Activated CD4-positive, alpha-beta T cell treated with anti-CD3 and anti-CD28 coated beads, Interleukin-2, amount 10 ng/mL, durations not matched to agents 7 days and 5 days (primary cell): ENCODE measurements at regions not wholly inside any gene's neighbourhood (a gene's known extent, or its start where the extent isn't known, plus 50 kb on each side); places are given as distances from the start of the nearest gene placed in this dataset.

Experiments
- CTCF ChIA-PET: fragments of 350-600 bp; sonication (Branson Sonifier 250); formaldehyde crosslinking; loops from one replicate; lab custom pipeline; 2021; ENCODE audit warnings: antibody characterized with exemption; lab: Charles Lee
- POLR2A ChIA-PET: fragments of 350-600 bp; sonication (Branson Sonifier 250); formaldehyde crosslinking; loops from one replicate; lab custom pipeline; 2021; ENCODE audit warnings: antibody characterized with exemption; lab: Charles Lee
- DNase-seq: peaks from one replicate; pipeline ENCODE4 v3.0.0-alpha.2; 2020
- H3K27ac Mint-ChIP-seq: one replicate; pipeline ENCODE4 v1.8.0; 2021; ENCODE audit warnings: mild to moderate bottlenecking, moderate library complexity, mixed read lengths
- H3K27me3 Mint-ChIP-seq: one replicate; pipeline ENCODE4 v1.8.0; 2021; ENCODE audit warnings: mixed read lengths
- H3K36me3 Mint-ChIP-seq: one replicate; pipeline ENCODE4 v1.8.0; 2021; ENCODE audit warnings: low read depth, mixed read lengths
- H3K4me1 Mint-ChIP-seq: one replicate; pipeline ENCODE4 v1.8.0; 2021; ENCODE audit warnings: mixed read lengths
- H3K4me3 Mint-ChIP-seq: one replicate; pipeline ENCODE4 v1.8.0; 2021; ENCODE audit warnings: mild to moderate bottlenecking, moderate library complexity, mixed read lengths
- H3K9me3 Mint-ChIP-seq: one replicate; pipeline ENCODE4 v1.8.0; 2021; ENCODE audit warnings: mixed read lengths

DNA sequence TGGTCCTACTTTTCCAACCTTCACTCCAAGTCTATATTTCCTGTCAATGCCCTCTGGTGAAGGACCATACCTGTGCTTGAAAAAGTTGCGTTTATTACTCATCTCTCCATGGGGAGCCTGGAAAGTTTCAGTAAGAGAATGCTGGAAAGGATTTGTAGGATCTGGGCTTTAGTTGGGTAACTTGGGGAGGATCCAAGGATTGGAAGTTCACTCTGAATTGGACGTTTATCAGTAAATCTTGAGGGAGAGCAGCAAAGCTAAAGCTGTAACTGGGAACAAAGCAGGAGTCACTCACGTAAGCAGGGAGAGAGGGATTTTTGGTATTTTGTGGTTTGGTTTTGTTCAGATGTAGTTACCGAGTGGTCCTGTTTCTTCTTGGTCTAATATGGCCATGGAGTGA lies 51.4 kb upstream of the NPVF start:
- no peak for DNase-seq
- Mint-ChIP-seq H3K9me3 (no peaks in the 10 kb centered on the region), H3K27ac (no peak overlapping the region), H3K4me1 (peaks cover 4% of the 10 kb centered on the region), H3K27me3 (peaks cover 7% of the 10 kb centered on the region), H3K4me3 (no peak overlapping the region), H3K36me3 (no peaks in the 10 kb centered on the region)
- POLR2A ChIA-PET: no interaction called here
- CTCF ChIA-PET: no interaction called here

DNA sequence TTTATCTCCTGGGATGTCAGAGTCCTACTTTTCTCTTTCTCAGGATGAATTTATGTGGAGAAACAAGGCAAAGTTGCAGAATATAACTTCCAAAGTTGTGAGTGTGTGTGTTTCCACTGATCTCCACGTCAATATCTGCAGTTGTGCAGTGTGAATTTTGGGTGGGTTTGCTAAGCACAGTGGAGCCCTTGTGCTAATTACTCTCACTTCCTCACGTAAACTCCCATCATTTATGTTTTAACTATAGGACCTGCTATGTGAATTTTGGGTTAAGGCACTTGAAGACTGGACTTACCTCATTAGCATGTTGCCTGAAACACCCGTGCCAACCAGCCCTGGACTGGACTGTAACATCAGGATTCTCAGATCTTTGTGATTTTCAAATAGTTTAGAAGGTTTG lies 51.9 kb upstream of the NPVF start:
- peaks cover 7% of the 10 kb centered on the region for H3K27me3 Mint-ChIP-seq
- no peaks in the 10 kb centered on the region for H3K9me3 Mint-ChIP-seq
- ChIA-PET CTCF (no interaction called here), POLR2A (no interaction called here)
- H3K27ac Mint-ChIP-seq: no peak overlapping the region
- DNase-seq: no peak
- H3K4me1 Mint-ChIP-seq: peaks cover 4% of the 10 kb centered on the region
- H3K4me3 Mint-ChIP-seq: no peak overlapping the region
- H3K36me3 Mint-ChIP-seq: no peaks in the 10 kb centered on the region

DNA sequence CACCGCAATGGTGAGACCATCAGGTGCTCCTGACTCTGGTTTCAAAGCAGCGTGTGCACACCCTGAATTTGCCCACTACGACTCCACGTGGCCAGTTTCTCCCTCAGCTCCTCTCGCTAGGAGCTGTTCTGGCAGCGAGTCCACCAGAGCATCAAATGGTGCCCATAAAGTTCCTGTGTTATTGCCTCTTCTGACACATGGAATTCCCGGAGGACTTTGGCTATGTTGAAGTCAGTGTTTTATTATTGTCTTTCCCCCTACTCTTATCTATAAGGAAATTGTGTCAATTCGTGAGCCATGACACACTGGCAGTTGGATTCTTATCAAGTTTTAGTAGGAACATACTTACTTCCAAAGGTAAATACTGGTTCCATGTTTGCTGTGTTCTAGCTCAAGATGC lies 53.9 kb upstream of the NPVF start:
- ChIA-PET CTCF (no interaction called here), POLR2A (no interaction called here)
- no peak overlapping the region for H3K27ac Mint-ChIP-seq
- H3K4me3 Mint-ChIP-seq: no peak overlapping the region
- no peak for DNase-seq
- peaks cover 7% of the 10 kb centered on the region for H3K27me3 Mint-ChIP-seq
- no peaks in the 10 kb centered on the region for H3K36me3 Mint-ChIP-seq
- H3K4me1 Mint-ChIP-seq: peaks cover 4% of the 10 kb centered on the region
- H3K9me3 Mint-ChIP-seq: no peaks in the 10 kb centered on the region

DNA sequence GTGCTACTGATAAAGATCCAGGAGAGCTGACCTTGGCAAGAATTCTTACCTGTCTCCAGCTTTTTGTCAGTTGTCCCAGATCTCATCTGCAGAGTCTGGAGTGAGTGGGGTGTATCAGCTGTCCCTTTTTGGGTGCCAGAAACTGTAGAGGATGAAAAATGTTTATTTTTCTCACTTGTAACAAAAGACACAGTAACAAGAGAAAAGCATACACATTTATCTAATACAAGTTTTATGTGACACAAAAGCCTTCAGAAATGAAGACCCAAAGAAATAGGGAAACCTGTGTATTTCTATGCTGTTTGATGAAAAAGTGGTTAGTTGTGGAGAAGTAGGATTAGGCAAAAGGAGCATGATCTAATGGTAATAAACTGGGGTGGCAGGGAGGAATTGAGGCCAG lies 58.5 kb upstream of the NPVF start:
- H3K4me1 Mint-ChIP-seq: no peaks in the 10 kb centered on the region
- no peak for DNase-seq
- ChIA-PET POLR2A (no interaction called here), CTCF (interaction anchor here (0.6 to 1.1 kb wide), 2 partner anchors 12 to 245 kb away, joined by 3 read pairs; no protein-coding TSS in a partner anchor)
- H3K9me3 Mint-ChIP-seq: no peaks in the 10 kb centered on the region
- no peak overlapping the region for H3K27ac Mint-ChIP-seq
- no peaks in the 10 kb centered on the region for H3K36me3 Mint-ChIP-seq
- H3K27me3 Mint-ChIP-seq: peaks cover 7% of the 10 kb centered on the region
- H3K4me3 Mint-ChIP-seq: no peak overlapping the region

DNA sequence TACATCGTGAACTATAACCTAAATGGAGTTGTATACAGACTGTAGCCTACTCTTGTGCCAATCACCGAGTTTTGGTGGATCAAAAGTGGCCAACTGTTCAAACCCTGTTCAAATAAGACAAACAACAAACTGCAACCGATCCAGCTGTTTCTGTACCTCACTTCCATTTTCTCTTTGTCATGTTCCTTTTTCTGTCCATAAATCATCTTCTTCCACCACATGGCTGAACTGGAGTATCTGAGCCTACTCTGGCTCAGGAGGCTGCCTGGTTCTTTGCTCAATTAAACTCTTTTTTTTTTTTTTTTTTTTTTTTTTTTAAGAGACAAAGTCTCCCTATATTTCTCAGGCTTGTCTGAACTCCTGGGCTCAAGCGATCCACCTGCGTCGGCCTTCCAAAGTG lies 59.0 kb upstream of the NPVF start:
- H3K36me3 Mint-ChIP-seq: no peaks in the 10 kb centered on the region
- H3K9me3 Mint-ChIP-seq: no peaks in the 10 kb centered on the region
- peaks cover 6% of the 10 kb centered on the region for H3K27me3 Mint-ChIP-seq
- H3K27ac Mint-ChIP-seq: no peak overlapping the region
- ChIA-PET CTCF (interaction anchor here (0.6 to 1.1 kb wide), 2 partner anchors 12 to 244 kb away, joined by 3 read pairs; no protein-coding TSS in a partner anchor), POLR2A (no interaction called here)
- no peaks in the 10 kb centered on the region for H3K4me1 Mint-ChIP-seq
- DNase-seq: no peak
- no peak overlapping the region for H3K4me3 Mint-ChIP-seq

DNA sequence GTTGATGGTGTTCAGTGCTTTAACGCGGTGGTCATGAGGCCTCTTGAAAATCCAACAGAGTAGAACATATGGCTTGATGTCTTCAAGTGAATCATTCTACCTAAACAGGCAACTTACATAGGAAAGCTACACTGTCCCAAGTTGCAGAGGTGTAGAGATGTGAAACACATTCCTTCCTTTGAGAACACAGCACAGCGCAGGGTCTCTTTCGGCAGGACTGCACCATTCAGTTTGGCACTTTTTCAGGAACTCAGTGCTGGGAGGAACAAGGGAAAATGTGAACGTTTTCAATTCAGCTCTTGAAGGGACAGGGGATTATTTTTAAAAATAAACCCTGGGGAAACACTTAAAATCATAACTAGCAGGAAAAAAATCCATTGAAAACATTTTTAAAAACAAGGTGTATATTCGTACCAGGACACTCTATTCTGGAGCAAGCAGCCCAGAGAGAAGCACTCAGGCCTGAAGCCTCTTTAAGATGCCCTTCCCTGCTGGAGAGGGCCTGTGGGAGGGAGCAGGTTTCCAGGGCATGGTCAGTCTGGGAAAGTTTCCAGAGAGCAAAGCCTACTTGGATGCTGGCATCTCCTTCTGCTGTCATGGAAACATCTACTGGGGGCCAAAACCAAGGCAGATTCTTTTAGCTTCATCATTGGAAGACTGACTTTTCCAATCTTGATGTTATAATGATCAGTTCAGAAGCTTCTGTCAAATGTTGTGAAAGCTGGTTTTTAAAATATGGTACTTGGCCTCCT lies 60.4 kb upstream of the NPVF start:
- no peaks in the 10 kb centered on the region for H3K9me3 Mint-ChIP-seq
- H3K27me3 Mint-ChIP-seq: peaks cover 5% of the 10 kb centered on the region
- POLR2A ChIA-PET: no interaction called here
- H3K36me3 Mint-ChIP-seq: no peaks in the 10 kb centered on the region
- H3K27ac Mint-ChIP-seq: no peak overlapping the region
- H3K4me1 Mint-ChIP-seq: no peaks in the 10 kb centered on the region
- CTCF ChIA-PET: no interaction called here
- DNase-seq: no peak
- no peak overlapping the region for H3K4me3 Mint-ChIP-seq

DNA sequence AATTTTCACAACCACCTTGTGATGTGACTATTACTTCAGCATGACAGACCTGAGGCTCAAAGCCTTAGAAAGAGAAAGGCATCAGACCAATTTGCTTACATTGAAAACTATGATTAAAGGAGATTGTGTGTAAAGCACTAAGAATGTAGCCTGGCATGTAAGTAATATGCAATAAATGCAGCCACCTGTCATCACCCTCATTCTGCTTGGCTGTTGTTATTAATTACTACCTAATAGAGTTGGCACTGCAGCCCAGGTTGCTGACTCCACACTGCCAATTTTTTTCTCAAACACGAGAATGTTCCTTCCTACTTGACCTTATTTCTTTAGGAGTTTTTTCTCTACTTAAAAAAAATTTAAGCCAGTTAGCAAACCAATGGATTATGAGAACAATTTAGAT lies 61.2 kb upstream of the NPVF start:
- DNase-seq: no peak
- Mint-ChIP-seq H3K4me1 (no peaks in the 10 kb centered on the region), H3K9me3 (no peaks in the 10 kb centered on the region), H3K36me3 (no peaks in the 10 kb centered on the region), H3K27ac (no peak overlapping the region), H3K27me3 (peaks cover 2% of the 10 kb centered on the region), H3K4me3 (no peak overlapping the region)
- ChIA-PET CTCF (interaction anchor here (0.7 kb wide), 1 partner anchor 398 kb away, joined by 4 read pairs; no protein-coding TSS in a partner anchor), POLR2A (no interaction called here)

DNA sequence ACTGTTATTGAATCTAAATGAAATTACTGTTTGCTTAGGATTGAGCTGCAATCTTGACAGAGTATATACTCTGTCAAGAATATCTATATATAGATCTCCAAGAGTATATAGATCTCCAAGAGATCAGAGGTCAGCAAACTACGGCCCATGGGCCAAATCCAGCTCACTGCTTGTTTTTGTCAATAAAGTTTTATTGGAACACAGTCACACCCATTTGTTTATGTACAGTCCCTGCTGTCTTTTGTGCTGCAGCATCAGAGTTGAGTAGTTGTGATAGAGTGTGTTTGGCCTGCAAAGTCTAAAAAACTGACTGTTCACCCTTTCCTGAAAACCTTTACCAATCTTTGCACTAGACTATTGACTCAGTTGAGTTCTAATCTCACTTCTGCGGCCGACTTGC lies 66.3 kb upstream of the NPVF start:
- H3K27ac Mint-ChIP-seq: no peak overlapping the region
- CTCF ChIA-PET: no interaction called here
- no peak overlapping the region for H3K4me3 Mint-ChIP-seq
- POLR2A ChIA-PET: no interaction called here
- no peaks in the 10 kb centered on the region for H3K36me3 Mint-ChIP-seq
- no peak for DNase-seq
- peaks cover 2% of the 10 kb centered on the region for H3K27me3 Mint-ChIP-seq
- no peaks in the 10 kb centered on the region for H3K4me1 Mint-ChIP-seq
- H3K9me3 Mint-ChIP-seq: no peaks in the 10 kb centered on the region

DNA sequence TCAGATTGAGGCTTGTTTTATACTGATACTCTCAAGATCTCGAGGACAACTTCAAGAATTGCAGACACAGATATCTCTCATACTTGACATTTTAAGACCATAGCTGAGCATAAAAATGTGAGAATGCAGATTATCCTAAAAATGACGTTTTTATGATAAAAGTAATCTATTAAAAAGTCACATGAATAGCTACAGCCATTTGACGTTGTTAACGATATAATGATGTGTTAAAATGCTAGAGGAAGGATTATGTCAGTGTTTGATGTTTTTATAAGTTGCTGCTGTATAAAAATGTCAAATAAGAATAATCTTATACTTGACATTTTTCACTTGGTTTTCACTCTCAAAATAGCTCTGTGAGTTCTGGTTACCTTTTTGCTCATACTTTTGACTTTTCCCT lies 67.1 kb upstream of the NPVF start:
- no peaks in the 10 kb centered on the region for H3K4me1 Mint-ChIP-seq
- no peaks in the 10 kb centered on the region for H3K9me3 Mint-ChIP-seq
- ChIA-PET POLR2A (no interaction called here), CTCF (no interaction called here)
- H3K36me3 Mint-ChIP-seq: no peaks in the 10 kb centered on the region
- peaks cover 2% of the 10 kb centered on the region for H3K27me3 Mint-ChIP-seq
- DNase-seq: no peak
- no peak overlapping the region for H3K27ac Mint-ChIP-seq
- H3K4me3 Mint-ChIP-seq: no peak overlapping the region

DNA sequence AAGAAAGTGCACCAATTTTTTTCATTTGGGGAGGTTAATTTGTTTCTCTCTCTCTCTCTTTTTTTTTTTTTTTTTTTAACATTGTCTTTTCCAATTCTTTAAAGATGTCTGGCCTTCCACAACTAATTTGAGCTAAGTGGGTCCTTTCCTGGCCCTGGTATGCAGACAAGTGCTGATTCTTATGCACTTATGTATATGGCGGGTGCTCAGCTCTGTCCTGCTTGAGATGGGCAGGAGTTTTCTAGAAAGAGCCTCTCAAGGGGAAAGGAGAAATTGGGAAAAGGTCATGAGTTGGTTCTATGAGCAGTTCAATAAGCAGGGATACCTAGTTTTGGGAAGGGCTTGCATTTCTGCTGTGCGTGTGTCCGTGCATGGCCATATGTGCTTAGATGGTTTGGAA lies 67.8 kb upstream of the NPVF start:
- H3K36me3 Mint-ChIP-seq: no peaks in the 10 kb centered on the region
- no peaks in the 10 kb centered on the region for H3K4me1 Mint-ChIP-seq
- no peak for DNase-seq
- ChIA-PET POLR2A (no interaction called here), CTCF (no interaction called here)
- no peaks in the 10 kb centered on the region for H3K9me3 Mint-ChIP-seq
- no peak overlapping the region for H3K4me3 Mint-ChIP-seq
- H3K27me3 Mint-ChIP-seq: peaks cover 2% of the 10 kb centered on the region
- H3K27ac Mint-ChIP-seq: no peak overlapping the region

DNA sequence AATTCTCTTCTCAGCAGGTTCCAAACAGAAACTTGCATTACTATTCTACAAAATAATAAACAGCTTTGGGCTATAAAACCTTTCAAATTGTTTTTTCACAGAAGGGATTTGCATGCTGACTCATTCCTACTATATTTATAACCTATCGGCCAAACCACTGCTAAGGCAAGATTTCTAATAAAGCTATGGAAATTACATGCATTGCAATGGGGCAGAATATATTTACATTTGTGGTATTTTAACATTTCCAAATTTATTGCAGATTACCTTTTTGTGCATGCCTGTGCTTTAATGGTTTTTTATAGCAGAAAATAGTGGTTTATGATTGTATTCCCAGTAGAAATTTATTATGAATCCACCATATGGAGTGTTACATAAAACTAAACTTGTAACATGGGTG lies 69.0 kb upstream of the NPVF start:
- Mint-ChIP-seq H3K36me3 (no peaks in the 10 kb centered on the region), H3K4me1 (no peaks in the 10 kb centered on the region), H3K27me3 (peaks cover 2% of the 10 kb centered on the region), H3K27ac (no peak overlapping the region), H3K9me3 (no peaks in the 10 kb centered on the region), H3K4me3 (no peak overlapping the region)
- no peak for DNase-seq
- CTCF ChIA-PET: interaction anchor here (0.6 to 0.8 kb wide), 3 partner anchors 14 to 1791 kb away, joined by 3 to 5 read pairs (median 3); no protein-coding TSS in a partner anchor
- POLR2A ChIA-PET: no interaction called here

DNA sequence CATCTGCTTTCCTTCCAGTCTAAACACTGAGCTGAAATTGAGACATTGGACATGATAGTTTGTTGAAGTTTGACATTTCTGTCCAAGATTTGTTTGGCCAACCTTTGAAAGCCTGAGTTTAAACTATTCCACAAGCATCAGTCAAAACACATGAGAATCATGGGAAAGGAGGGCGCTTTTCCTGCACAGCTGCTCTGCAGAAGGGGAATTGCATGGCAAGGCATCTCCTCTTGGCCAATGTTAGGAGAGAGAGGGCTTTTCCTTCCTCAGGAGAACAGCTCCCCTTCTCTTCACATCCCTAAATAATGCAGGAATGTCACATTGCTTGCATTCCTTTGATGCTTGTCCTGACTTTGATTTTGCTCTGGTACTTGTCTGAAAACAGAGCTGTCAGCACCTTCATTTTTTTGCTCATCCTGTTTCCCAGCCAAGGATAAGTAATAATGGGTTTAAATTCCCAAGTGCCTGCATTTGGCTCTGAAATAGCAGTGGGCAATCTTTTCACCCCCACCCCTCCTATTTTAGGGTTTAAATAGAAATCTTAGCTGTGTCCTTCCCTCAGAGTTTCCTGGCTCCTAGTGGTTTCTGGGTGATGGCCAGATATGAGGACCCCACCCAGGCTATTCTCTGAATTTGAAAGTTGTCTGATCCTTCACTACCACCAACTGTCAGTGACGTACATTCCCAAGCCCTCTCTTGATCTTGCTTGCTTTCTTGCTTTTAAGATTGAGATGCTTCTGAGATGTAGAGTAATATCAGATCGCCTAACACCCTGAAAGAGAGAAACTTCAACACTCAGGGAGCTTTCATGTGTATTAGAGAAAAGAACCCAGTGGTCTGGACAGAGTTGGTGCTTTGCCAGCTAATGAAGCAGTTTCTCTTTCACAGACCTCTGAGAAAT lies 75.2 kb upstream of the NPVF start:
- H3K9me3 Mint-ChIP-seq: no peaks in the 10 kb centered on the region
- no peaks in the 10 kb centered on the region for H3K36me3 Mint-ChIP-seq
- no peak overlapping the region for H3K4me3 Mint-ChIP-seq
- H3K27ac Mint-ChIP-seq: no peak overlapping the region
- POLR2A ChIA-PET: no interaction called here
- no peaks in the 10 kb centered on the region for H3K4me1 Mint-ChIP-seq
- peaks cover 4% of the 10 kb centered on the region for H3K27me3 Mint-ChIP-seq
- no peak for DNase-seq
- CTCF ChIA-PET: no interaction called here

DNA sequence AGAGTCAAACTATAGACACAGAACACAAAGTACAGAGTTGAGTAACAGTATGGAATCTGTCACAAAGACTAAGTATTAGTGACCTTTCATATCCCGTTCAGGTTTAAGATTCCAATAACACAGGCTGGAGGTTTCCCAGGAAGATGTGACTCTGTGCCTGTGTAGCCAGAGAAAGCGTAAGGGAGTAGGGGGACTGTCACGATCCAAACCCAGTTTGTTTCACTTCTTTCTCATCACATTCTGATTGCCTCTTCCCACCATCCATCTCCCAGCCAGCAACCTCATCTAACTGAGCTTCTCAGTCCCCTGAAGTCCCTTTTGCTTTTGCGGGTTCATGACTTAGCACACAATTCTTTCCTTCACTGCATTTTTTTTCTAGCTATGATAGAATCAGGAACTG lies 76.4 kb upstream of the NPVF start:
- no peak for DNase-seq
- Mint-ChIP-seq H3K4me1 (no peaks in the 10 kb centered on the region), H3K27ac (no peak overlapping the region), H3K36me3 (no peaks in the 10 kb centered on the region), H3K27me3 (peaks cover 4% of the 10 kb centered on the region), H3K9me3 (no peaks in the 10 kb centered on the region), H3K4me3 (no peak overlapping the region)
- ChIA-PET POLR2A (no interaction called here), CTCF (no interaction called here)
